NB4 (cell line): ENCODE measurements at regions not wholly inside any gene's neighbourhood (a gene's known extent, or its start where the extent isn't known, plus 50 kb on each side); places are given as distances from the start of the nearest gene placed in this dataset.
"Not testable (repeated sequence)": the region's sequence is repeated elsewhere in the genome, so short reads cannot be mapped to it uniquely, and the experiment has no call there.

Experiments used
- DNase-seq: peaks from one replicate; pipeline ENCODE4 v3.0.0; 2010; ENCODE audit warnings: low read depth
- H3K4me3 ChIP-seq: one replicate; pipeline ENCODE4 v1.5.1; 2011; ENCODE audit warnings: mild to moderate bottlenecking, low read depth, low read length, moderate library complexity
- MYC ChIP-seq: IDR thresholded peaks from 2 replicates; pipeline ENCODE4 v1.6.1; 2011; ENCODE audit warnings: low read depth, low read length
- POLR2A ChIP-seq: IDR thresholded peaks from 2 replicates; pipeline ENCODE4 v1.6.1; 2011; ENCODE audit warnings: mild to moderate bottlenecking; ENCODE audit not compliant: insufficient read length; ENCODE audit errors: extremely low read depth
- TF ChIP-seq, protein P1 (sequence below): IDR thresholded peaks from 2 replicates; pipeline ENCODE4 v1.6.1; 2011; ENCODE audit warnings: low read depth, low read length
- TF ChIP-seq, protein P2 (sequence below): IDR thresholded peaks from one replicate; pipeline ENCODE4 v1.5.1; 2012; ENCODE audit warnings: low read depth, low read length

DNA sequence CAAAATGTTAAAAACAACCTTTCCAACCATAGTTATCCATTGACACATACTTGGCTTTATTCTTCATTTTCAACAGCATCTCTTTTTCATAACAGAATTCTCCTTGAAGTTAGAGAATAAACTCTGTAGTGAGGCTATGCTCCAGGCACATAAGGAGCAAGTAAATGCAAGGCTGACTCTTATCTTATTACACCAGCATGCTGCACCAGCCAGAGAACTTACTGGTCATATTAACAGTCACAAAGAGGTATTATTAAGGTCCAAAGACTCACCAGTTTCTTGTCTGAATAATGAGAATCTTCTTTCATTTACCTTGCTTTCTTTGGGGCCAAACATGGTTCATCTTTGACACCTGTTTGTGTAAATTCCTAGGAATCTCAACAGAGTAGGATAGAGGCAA, 71.3 kb upstream of the IVNS1ABP start:
- no peak for TF ChIP-seq POLR2A
- TF ChIP-seq, protein P1, sequence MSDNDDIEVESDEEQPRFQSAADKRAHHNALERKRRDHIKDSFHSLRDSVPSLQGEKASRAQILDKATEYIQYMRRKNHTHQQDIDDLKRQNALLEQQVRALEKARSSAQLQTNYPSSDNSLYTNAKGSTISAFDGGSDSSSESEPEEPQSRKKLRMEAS: no peak
- no peak for TF ChIP-seq MYC
- no peak overlapping the region for H3K4me3 ChIP-seq
- DNase-seq: no peak

GRCh38 chr1:185385991-185386390, 68.9 kb upstream of the IVNS1ABP start:
- no peak overlapping the region for H3K4me3 ChIP-seq
- no peak for DNase-seq
- TF ChIP-seq POLR2A (no peak), MYC (no peak)
- TF ChIP-seq, protein P2, sequence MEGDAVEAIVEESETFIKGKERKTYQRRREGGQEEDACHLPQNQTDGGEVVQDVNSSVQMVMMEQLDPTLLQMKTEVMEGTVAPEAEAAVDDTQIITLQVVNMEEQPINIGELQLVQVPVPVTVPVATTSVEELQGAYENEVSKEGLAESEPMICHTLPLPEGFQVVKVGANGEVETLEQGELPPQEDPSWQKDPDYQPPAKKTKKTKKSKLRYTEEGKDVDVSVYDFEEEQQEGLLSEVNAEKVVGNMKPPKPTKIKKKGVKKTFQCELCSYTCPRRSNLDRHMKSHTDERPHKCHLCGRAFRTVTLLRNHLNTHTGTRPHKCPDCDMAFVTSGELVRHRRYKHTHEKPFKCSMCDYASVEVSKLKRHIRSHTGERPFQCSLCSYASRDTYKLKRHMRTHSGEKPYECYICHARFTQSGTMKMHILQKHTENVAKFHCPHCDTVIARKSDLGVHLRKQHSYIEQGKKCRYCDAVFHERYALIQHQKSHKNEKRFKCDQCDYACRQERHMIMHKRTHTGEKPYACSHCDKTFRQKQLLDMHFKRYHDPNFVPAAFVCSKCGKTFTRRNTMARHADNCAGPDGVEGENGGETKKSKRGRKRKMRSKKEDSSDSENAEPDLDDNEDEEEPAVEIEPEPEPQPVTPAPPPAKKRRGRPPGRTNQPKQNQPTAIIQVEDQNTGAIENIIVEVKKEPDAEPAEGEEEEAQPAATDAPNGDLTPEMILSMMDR: no peak
- TF ChIP-seq, protein P1: no peak

- DNase-seq, H3K4me3 ChIP-seq: not testable (repeated sequence)
Measured at GRCh38 chr1:185383805-185384204, 66.8 kb upstream of the IVNS1ABP start.

- TF ChIP-seq MYC: no peak
- TF ChIP-seq, protein P1: no peak
- TF ChIP-seq, protein P2: no peak
- TF ChIP-seq POLR2A: no peak
- no peak for DNase-seq
- H3K4me3 ChIP-seq: no peak overlapping the region
Measured at GRCh38 chr1:185377831-185378230, 60.8 kb upstream of the IVNS1ABP start.

DNA sequence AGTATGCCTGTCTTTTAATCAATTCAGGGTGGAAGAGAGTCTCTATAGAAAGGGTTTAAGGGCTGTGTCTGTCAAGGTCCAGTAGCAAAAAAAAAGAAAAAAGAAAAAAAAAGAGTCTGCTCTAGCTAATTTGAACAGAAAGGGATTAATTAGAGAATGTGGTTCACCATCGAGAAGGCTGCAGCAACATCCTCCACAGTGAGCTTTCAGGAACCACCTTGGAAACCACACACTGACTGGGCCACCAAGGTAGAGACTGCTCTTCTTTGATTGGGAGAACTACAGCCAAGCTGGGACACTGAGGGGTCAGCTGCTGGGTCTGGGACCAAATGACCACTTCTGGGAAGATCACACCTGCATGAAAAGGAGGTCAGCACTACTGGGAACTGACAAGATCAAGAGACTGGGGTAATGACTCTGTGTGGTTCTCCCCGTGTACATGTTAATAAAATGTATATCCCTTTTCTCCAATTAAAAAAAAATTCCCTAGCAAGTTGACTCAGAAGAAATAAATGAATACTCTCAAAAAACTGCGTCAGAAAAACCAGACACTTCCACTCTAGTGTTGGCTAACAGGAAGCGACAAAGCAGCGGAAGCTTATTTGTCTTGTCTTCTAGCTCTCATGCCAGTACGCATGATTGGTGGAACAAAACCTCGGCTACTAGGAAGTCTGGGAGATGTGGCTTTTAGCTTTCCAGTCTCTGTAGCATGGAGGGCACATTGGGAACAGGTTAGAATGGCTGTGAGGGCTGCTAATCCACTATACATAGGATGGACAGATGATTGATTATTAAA, 60.0 kb upstream of the IVNS1ABP start:
- peak; percentile 13 for DNase-seq
- TF ChIP-seq POLR2A: no peak
- TF ChIP-seq, protein P2: no peak
- TF ChIP-seq, protein P1: no peak
- TF ChIP-seq MYC: no peak

DNA sequence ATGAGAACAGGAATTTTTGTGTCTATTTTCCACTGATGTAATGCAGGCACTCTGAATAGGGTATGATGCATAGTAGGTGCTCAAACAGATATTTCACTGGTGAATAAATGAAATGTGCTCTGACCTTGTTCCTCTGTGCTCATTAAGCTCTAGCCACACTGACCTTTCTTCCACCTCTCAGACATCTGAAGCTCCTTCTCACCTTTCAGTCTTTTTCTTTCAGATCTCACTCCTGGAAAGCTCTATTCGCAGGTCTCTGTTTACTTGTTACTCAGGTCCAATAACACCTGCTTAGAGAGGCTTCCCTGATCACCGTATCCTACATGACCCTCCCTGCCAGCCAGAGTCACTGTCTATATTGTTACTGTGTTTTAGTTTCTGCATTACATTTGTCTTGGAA, 59.2 kb upstream of the IVNS1ABP start:
- no peak for DNase-seq
- peak overlapping the region; percentile 40 for H3K4me3 ChIP-seq
- no peak for TF ChIP-seq POLR2A
- no peak for TF ChIP-seq MYC
- TF ChIP-seq, protein P1: no peak
- TF ChIP-seq, protein P2: no peak

More for the DNA sequence above, 60.0 kb upstream of the IVNS1ABP start:
- no peak overlapping the region for H3K4me3 ChIP-seq

GRCh38 chr1:185375583-185375982, 58.5 kb upstream of the IVNS1ABP start:
- no peak for TF ChIP-seq MYC
- TF ChIP-seq, protein P2: no peak
- TF ChIP-seq POLR2A: no peak
- TF ChIP-seq, protein P1: no peak
- peak; percentile 89 for DNase-seq
- H3K4me3 ChIP-seq: peak overlapping the region; percentile 40
